HepG2 (cell line): ENCODE measurements at regions not wholly inside any gene's neighbourhood (a gene's known extent, or its start where the extent isn't known, plus 50 kb on each side); places are given as distances from the start of the nearest gene placed in this dataset.

Experiments used
- ATAC-seq: fragments of 200-7000 bp; cut with Tn5 transposase; 3 replicates; pipeline ENCODE4 v1.9.1; 2020; ENCODE audit warnings: mild to moderate bottlenecking, moderate library complexity
- BruUV-seq: library from RNA; stranded (reverse); fragments of 400-500 nt; replicated peaks from 2 replicates; lab custom pipeline; 2021; lab: Mats Ljungman, UMichigan
- CTCF ChIA-PET: fragments of 300-600 bp; formaldehyde crosslinking; extraction: SDS; loops from one replicate; lab custom pipeline; 2021; ENCODE audit warnings: low total read pairs, inconsistent platforms, low intra/inter-chr PET ratio; lab: Yijun Ruan, JAX
- POLR2A ChIA-PET: fragments of 350-600 bp; sonication (Branson Sonifier 250); formaldehyde crosslinking; loops from one replicate; lab custom pipeline; 2020; ENCODE audit warnings: antibody characterized with exemption, inconsistent platforms; lab: Yijun Ruan, JAX
- DNase-seq: peaks from one replicate; pipeline ENCODE4 v3.0.0-alpha.2; 2015; ENCODE audit warnings: low spot score
- FAIRE-seq: peaks from 3 replicates; lab custom pipeline; 2011; peaks lifted over from hg19 to GRCh38; lab: Jason Lieb, UNC
- H2AFZ ChIP-seq: one replicate; pipeline ENCODE4 v1.6.1; 2011; ENCODE audit warnings: low read length, inconsistent platforms
- H3K27ac ChIP-seq: fragments of 300-600 bp; 3 replicates; pipeline ENCODE4 v1.8.0; 2011; ENCODE audit warnings: mixed run types, mild to moderate bottlenecking, mixed read lengths, low read length, inconsistent platforms; ENCODE audit not compliant: insufficient read depth; ENCODE audit errors: extremely low read length
- H3K27me3 ChIP-seq, 2 experiments: fragments of 200-600 bp in 1 of 2; 2 replicates in 1 of 2; 3 replicates in 1 of 2; pipeline versions ENCODE4 v1.6.0 to v1.8.0; 2011; ENCODE audit warnings: low read length in 2 of 2, mild to moderate bottlenecking in 2 of 2, moderate library complexity in 2 of 2, inconsistent platforms in 1 of 2; ENCODE audit not compliant: insufficient read depth in 2 of 2, control insufficient read depth in 1 of 2
- H3K36me3 ChIP-seq, 2 experiments: fragments of 200-600 bp in 1 of 2; replicated peaks in 1 of 2; 2 replicates in 1 of 2; 3 replicates in 1 of 2; pipeline versions ENCODE4 v1.5.1 to v1.8.0; 2011; ENCODE audit warnings: low read length in 2 of 2, inconsistent platforms in 1 of 2; ENCODE audit not compliant: insufficient read depth in 2 of 2, control insufficient read depth in 1 of 2
- H3K4me1 ChIP-seq: 2 replicates; pipeline ENCODE4 v1.5.1; 2012; ENCODE audit warnings: low read length, inconsistent platforms; ENCODE audit not compliant: insufficient read depth
- H3K4me2 ChIP-seq: 2 replicates; pipeline ENCODE4 v1.6.0; 2011; ENCODE audit warnings: low read depth, low read length, inconsistent platforms
- H3K4me3 ChIP-seq, 3 experiments: fragments of 200-600 bp in 1 of 3; sonication (generic), shearing (Covaris generic) in 1 of 3; replicated peaks in 1 of 3; 2 replicates each; pipeline ENCODE4 v1.5.1; 2011 to 2016; ENCODE audit warnings: low read length in 3 of 3, inconsistent platforms in 2 of 3, low read depth in 2 of 3, mild to moderate bottlenecking in 2 of 3, control low read depth in 1 of 3, mixed read lengths in 1 of 3; ENCODE audit not compliant: insufficient read depth in 1 of 3
- H3K79me2 ChIP-seq: one replicate; pipeline ENCODE4 v1.6.1; 2011; ENCODE audit warnings: low read length, inconsistent platforms; ENCODE audit not compliant: insufficient read depth
- H3K9ac ChIP-seq: 2 replicates; pipeline ENCODE4 v1.6.0; 2011; ENCODE audit warnings: mild to moderate bottlenecking, low read depth, low read length, inconsistent platforms; ENCODE audit not compliant: insufficient read depth
- H3K9me3 ChIP-seq: 2 replicates; pipeline ENCODE4 v1.5.1; 2012; ENCODE audit warnings: mild to moderate bottlenecking, low read length
- H4K20me1 ChIP-seq: 2 replicates; pipeline ENCODE4 v1.6.0; 2011; ENCODE audit warnings: inconsistent platforms, mild to moderate bottlenecking, low read length, moderate library complexity; ENCODE audit not compliant: insufficient read depth
- ATM ChIP-seq: fragments of 450-650 bp; IDR thresholded peaks from 2 replicates; pipeline ENCODE4 v1.7.1; 2017; ENCODE audit warnings: mild to moderate bottlenecking, borderline replicate concordance
- ETV5 ChIP-seq: IDR thresholded peaks from 2 replicates; pipeline ENCODE4 v1.6.1; 2018; ENCODE audit warnings: missing biosample characterization, missing genetic modification reagents, inconsistent platforms, borderline replicate concordance
- IKZF1 ChIP-seq: fragments of 450-650 bp; IDR thresholded peaks from 2 replicates; pipeline ENCODE4 v1.7.1; 2016
- MTA3 ChIP-seq: sonication (generic); formaldehyde crosslinking; IDR thresholded peaks from 2 replicates; pipeline ENCODE4 v1.4.0; 2020; ENCODE audit warnings: missing genetic modification reagents
- NCOA5 ChIP-seq: sonication (generic); formaldehyde crosslinking; IDR thresholded peaks from 2 replicates; pipeline ENCODE4 v1.4.0; 2020; ENCODE audit warnings: missing genetic modification reagents
- TCF12 ChIP-seq, 2 experiments: fragments of 450-650 bp in 1 of 2; sonication (generic) in 1 of 2; formaldehyde crosslinking in 1 of 2; IDR thresholded peaks; 2 replicates each; pipeline versions ENCODE4 v1.6.1 to v1.8.0; 2017 to 2022; ENCODE audit warnings: antibody characterized with exemption in 1 of 2, mild to moderate bottlenecking in 1 of 2, missing genetic modification reagents in 1 of 2, moderate library complexity in 1 of 2
- ZNF44 ChIP-seq: sonication (generic); formaldehyde crosslinking; IDR thresholded peaks from 2 replicates; pipeline ENCODE4 v1.5.1; 2020; ENCODE audit warnings: mild to moderate bottlenecking, missing genetic modification reagents
- ZNF572 ChIP-seq: sonication (generic); formaldehyde crosslinking; IDR thresholded peaks from 2 replicates; pipeline ENCODE4 v1.5.1; 2020; ENCODE audit warnings: mild to moderate bottlenecking, missing genetic modification reagents
- ZSCAN29 ChIP-seq: sonication (generic); formaldehyde crosslinking; conservative IDR thresholded peaks from 2 replicates; pipeline ENCODE4 v1.4.0; 2020; ENCODE audit warnings: mild to moderate bottlenecking, missing genetic modification reagents
- in situ Hi-C: cut with HindIII; loops from 2 replicates; pipeline ENCODE4 v1.10.0; 2017; ENCODE audit warnings: low pct_unique_long_range_greater_than_20kb; ENCODE audit not compliant: extremely low pct_ligation_motif_present
- intact Hi-C: fragments of 100-400 bp; cut with micrococcal nuclease; formaldehyde crosslinking; loops from one replicate; pipeline ENCODE4 v1.10.0; 2022; ENCODE audit not compliant: unreplicated experiment
- TF ChIP-seq, protein P1 (sequence below): sonication (generic); formaldehyde crosslinking; IDR thresholded peaks from 2 replicates; pipeline ENCODE4 v1.9.0; 2022; ENCODE audit warnings: low read depth, missing genetic modification reagents
- TF ChIP-seq, protein P2 (sequence below): sonication (generic); formaldehyde crosslinking; IDR thresholded peaks from 2 replicates; pipeline ENCODE4 v1.8.0; 2022; ENCODE audit warnings: missing genetic modification reagents, low read depth, mild to moderate bottlenecking, borderline replicate concordance
- TF ChIP-seq, protein P3 (sequence below): sonication (generic); formaldehyde crosslinking; IDR thresholded peaks from 2 replicates; pipeline ENCODE4 v1.8.0; 2022; ENCODE audit warnings: mild to moderate bottlenecking, missing genetic modification reagents, moderate library complexity
- TF ChIP-seq, protein P4 (sequence below): sonication (generic); formaldehyde crosslinking; IDR thresholded peaks from 2 replicates; pipeline ENCODE4 v1.4.0; 2020; ENCODE audit warnings: low read depth, mild to moderate bottlenecking, missing genetic modification reagents

DNA sequence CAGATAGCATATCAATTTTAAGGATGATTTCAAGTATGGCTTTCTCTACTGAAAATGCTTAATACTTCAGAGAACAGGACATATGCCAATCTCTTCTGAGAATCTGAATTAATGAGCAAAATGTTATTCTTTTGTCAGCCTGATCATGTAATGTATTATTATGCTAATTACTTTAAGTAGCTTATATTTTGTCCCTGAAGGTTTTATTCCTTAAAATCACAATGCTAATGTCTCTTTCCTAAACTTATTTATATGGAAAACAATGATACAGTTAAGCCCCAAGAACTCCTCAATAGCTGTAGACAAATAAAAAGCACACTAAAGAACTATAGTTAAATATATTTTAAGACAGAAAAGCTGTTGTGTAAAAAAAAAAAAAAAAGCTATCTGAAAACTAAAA is 256.9 kb upstream of the PTPRD start:
- H4K20me1 ChIP-seq: no peaks in the 10 kb centered on the region
- H3K9ac ChIP-seq: no peak overlapping the region
- no peak overlapping the region for H3K27ac ChIP-seq
- no peak overlapping the region for H3K4me2 ChIP-seq
- in situ Hi-C loops: no loop called here
- FAIRE-seq (no peak), DNase-seq (no peak), ATAC-seq (no peak)
- TF ChIP-seq, protein P1, sequence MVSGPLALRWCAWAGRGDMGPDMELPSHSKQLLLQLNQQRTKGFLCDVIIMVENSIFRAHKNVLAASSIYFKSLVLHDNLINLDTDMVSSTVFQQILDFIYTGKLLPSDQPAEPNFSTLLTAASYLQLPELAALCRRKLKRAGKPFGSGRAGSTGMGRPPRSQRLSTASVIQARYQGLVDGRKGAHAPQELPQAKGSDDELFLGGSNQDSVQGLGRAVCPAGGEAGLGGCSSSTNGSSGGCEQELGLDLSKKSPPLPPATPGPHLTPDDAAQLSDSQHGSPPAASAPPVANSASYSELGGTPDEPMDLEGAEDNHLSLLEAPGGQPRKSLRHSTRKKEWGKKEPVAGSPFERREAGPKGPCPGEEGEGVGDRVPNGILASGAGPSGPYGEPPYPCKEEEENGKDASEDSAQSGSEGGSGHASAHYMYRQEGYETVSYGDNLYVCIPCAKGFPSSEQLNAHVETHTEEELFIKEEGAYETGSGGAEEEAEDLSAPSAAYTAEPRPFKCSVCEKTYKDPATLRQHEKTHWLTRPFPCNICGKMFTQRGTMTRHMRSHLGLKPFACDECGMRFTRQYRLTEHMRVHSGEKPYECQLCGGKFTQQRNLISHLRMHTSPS: no peak
- TF ChIP-seq ZNF572 (CRISPR knock-in tag) (no peak), ZNF44 (CRISPR knock-in tag) (no peak), MTA3 (CRISPR knock-in tag) (no peak), NCOA5 (no peak), ATM (no peak), ZSCAN29 (CRISPR knock-in tag) (no peak), IKZF1 (no peak), TCF12 (IDR thresholded peaks at IDR 0.05) (no peak), TCF12 (CRISPR knock-in tag; IDR thresholded peaks at IDR 0.05) (no peak), ETV5 (no peak)
- TF ChIP-seq, protein P2, sequence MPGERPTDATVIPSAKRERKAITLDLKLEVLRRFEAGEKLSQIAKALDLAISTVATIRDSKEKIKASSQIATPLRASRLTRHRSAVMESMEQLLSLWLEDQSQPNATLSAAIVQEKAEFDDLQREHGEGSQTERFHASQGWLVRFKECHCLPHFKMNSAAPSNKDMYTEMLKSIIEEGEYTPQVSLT (CRISPR knock-in tag): no peak
- TF ChIP-seq, protein P3, sequence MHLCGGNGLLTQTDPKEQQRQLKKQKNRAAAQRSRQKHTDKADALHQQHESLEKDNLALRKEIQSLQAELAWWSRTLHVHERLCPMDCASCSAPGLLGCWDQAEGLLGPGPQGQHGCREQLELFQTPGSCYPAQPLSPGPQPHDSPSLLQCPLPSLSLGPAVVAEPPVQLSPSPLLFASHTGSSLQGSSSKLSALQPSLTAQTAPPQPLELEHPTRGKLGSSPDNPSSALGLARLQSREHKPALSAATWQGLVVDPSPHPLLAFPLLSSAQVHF (CRISPR knock-in tag): no peak
- TF ChIP-seq, protein P4, sequence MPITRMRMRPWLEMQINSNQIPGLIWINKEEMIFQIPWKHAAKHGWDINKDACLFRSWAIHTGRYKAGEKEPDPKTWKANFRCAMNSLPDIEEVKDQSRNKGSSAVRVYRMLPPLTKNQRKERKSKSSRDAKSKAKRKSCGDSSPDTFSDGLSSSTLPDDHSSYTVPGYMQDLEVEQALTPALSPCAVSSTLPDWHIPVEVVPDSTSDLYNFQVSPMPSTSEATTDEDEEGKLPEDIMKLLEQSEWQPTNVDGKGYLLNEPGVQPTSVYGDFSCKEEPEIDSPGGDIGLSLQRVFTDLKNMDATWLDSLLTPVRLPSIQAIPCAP (CRISPR knock-in tag): no peak
- ChIA-PET CTCF (no interaction called here), POLR2A (no interaction called here)
- H3K27me3 ChIP-seq: no peaks in the 10 kb centered on the region
- H3K4me3 ChIP-seq: no peak overlapping the region
- intact Hi-C loops: no loop called here
- peaks cover 82% of the 10 kb centered on the region for H3K9me3 ChIP-seq
- no peaks in the 10 kb centered on the region for H3K36me3 ChIP-seq
- H3K4me1 ChIP-seq: no peaks in the 10 kb centered on the region
- no peaks in the 10 kb centered on the region for H3K79me2 ChIP-seq
- no peak overlapping the region for H2AFZ ChIP-seq
- no TSS peak for BruUV-seq
